ENCODE measurements at regions not wholly inside any gene's neighbourhood (a gene's known extent, or its start where the extent isn't known, plus 50 kb on each side); places are given as distances from the start of the nearest gene placed in this dataset.
A peak's percentile ranks its signal among the peaks of the same experiment; 100 is the strongest.

DNA sequence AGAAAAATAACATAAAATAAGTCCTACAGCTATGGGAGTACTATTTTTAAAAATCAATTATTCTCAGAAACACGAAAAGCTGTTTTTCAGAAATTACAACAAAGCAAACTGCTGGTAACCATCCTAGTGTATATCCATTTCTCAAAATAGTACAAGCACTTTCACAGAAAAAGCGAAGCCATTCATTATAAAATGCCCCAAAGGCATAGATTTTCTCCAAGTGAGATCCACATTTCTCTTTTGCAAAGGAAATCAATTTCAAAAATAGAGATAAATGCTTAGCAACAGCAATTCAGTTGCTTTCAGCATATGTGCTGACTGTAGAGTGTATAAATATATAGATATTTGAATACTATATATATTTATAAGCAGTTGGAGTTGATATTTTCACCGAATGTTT, 1266.3 kb downstream of the SI start:
- CTCF ChIA-PET = no interaction called here
- no peaks in the 10 kb centered on the region for H4K20me1 ChIP-seq (ENCODE audit: insufficient read depth)

DNA sequence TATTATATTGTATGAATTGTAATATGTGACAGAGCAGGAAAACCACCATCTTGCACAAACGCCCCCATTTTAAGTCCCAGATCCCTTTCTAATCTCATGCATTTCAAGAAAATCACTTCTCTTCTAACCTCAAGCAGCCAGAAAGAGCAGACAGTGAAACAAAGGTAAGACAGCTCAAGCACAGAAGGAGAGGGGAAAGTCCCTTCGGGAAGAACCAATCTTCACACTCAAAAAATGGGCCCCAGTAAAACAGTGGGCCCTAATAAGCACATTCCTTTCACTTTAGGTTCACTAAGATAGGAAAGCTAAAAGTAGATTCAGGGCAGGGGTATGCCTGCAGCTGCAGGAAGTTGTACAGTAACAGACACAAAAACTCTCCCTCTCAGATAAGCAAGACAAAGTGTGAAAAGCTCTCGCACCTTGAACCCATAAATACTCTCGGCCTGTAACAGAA, 1268.7 kb downstream of the SI start:
- TF ChIP-seq RFX5 (IDR thresholded peaks at IDR 0.05; ENCODE audit: low read length) (no peak), FOXM1 (IDR thresholded peaks at IDR 0.05; ENCODE audit: low read depth) (no peak), NRF1 (IDR thresholded peaks at IDR 0.05; ENCODE audit: low read depth, low read length) (no peak), EZH2phosphoT487 (IDR thresholded peaks at IDR 0.05; ENCODE audit: borderline replicate concordance, low read depth) (no peak), POLR2AphosphoS5 (IDR thresholded peaks at IDR 0.05; ENCODE audit: low read depth, low read length) (no peak), RAD21 (IDR thresholded peaks at IDR 0.05; ENCODE audit: low read length) (no peak), NFIC (IDR thresholded peaks at IDR 0.05; ENCODE audit: borderline replicate concordance) (no peak), RXRA (IDR thresholded peaks at IDR 0.05; ENCODE audit: borderline replicate concordance, low read depth) (no peak), CHD2 (IDR thresholded peaks at IDR 0.05; ENCODE audit: low read length, partially characterized antibody) (no peak), JUND (IDR thresholded peaks at IDR 0.05) (no peak), YY1 (IDR thresholded peaks at IDR 0.05; ENCODE audit: low read depth) (no peak)
- TF ChIP-seq, protein P1, sequence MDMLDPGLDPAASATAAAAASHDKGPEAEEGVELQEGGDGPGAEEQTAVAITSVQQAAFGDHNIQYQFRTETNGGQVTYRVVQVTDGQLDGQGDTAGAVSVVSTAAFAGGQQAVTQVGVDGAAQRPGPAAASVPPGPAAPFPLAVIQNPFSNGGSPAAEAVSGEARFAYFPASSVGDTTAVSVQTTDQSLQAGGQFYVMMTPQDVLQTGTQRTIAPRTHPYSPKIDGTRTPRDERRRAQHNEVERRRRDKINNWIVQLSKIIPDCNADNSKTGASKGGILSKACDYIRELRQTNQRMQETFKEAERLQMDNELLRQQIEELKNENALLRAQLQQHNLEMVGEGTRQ (IDR thresholded peaks at IDR 0.05; ENCODE audit: borderline replicate concordance, low read depth, low read length) = no peak
- TF ChIP-seq, protein P2, sequence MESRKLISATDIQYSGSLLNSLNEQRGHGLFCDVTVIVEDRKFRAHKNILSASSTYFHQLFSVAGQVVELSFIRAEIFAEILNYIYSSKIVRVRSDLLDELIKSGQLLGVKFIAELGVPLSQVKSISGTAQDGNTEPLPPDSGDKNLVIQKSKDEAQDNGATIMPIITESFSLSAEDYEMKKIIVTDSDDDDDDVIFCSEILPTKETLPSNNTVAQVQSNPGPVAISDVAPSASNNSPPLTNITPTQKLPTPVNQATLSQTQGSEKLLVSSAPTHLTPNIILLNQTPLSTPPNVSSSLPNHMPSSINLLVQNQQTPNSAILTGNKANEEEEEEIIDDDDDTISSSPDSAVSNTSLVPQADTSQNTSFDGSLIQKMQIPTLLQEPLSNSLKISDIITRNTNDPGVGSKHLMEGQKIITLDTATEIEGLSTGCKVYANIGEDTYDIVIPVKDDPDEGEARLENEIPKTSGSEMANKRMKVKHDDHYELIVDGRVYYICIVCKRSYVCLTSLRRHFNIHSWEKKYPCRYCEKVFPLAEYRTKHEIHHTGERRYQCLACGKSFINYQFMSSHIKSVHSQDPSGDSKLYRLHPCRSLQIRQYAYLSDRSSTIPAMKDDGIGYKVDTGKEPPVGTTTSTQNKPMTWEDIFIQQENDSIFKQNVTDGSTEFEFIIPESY (IDR thresholded peaks at IDR 0.05; ENCODE audit: borderline replicate concordance, low read depth) = no peak
- TF ChIP-seq, protein P3, sequence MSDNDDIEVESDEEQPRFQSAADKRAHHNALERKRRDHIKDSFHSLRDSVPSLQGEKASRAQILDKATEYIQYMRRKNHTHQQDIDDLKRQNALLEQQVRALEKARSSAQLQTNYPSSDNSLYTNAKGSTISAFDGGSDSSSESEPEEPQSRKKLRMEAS (IDR thresholded peaks at IDR 0.05; ENCODE audit: low read depth) = no peak
- TF ChIP-seq, protein P4, sequence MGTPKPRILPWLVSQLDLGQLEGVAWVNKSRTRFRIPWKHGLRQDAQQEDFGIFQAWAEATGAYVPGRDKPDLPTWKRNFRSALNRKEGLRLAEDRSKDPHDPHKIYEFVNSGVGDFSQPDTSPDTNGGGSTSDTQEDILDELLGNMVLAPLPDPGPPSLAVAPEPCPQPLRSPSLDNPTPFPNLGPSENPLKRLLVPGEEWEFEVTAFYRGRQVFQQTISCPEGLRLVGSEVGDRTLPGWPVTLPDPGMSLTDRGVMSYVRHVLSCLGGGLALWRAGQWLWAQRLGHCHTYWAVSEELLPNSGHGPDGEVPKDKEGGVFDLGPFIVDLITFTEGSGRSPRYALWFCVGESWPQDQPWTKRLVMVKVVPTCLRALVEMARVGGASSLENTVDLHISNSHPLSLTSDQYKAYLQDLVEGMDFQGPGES (IDR thresholded peaks at IDR 0.05; ENCODE audit: low read depth, low read length) = no peak
- TF ChIP-seq, protein P5, sequence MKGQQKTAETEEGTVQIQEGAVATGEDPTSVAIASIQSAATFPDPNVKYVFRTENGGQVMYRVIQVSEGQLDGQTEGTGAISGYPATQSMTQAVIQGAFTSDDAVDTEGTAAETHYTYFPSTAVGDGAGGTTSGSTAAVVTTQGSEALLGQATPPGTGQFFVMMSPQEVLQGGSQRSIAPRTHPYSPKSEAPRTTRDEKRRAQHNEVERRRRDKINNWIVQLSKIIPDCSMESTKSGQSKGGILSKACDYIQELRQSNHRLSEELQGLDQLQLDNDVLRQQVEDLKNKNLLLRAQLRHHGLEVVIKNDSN (IDR thresholded peaks at IDR 0.05; ENCODE audit: borderline replicate concordance, low read depth) = no peak
- Histone ChIP-seq H3K27me3 (ENCODE audit: insufficient read depth) (no peaks in the 10 kb centered on the region), H3K79me2 (ENCODE audit: insufficient read depth) (no peaks in the 10 kb centered on the region), H3F3A (replicated peaks; ENCODE audit: insufficient read depth) (no peaks in the 10 kb centered on the region), H3K9ac (no peak overlapping the region), H2AFZ (ENCODE audit: low read depth) (no peak overlapping the region), H3K4me3 (ENCODE audit: low read depth in 2 of 2, low read length in 1 of 2) (no peak overlapping the region), H3K4me1 (ENCODE audit: control insufficient read depth in 1 of 2, insufficient read depth in 2 of 2, low read depth in 1 of 2, low read length in 1 of 2) (no peaks in the 10 kb centered on the region), H3K9me3 (peaks cover 3% of the 10 kb centered on the region; the same call in 1 of the 2 replicates), H3K27ac (ENCODE audit: low read depth in 2 of 2, low read length in 1 of 2) (no peak overlapping the region), H3K36me3 (replicated peaks in 1 of 2; ENCODE audit: control insufficient read depth in 1 of 2, insufficient read depth in 2 of 2, low read length in 1 of 2) (no peaks in the 10 kb centered on the region), H3K9me2 (no peaks in the 10 kb centered on the region), H4K20me1 (ENCODE audit: insufficient read depth) (no peaks in the 10 kb centered on the region), H3K4me2 (no peak overlapping the region)
- no peak for DNase-seq
- ChIA-PET POLR2A (no interaction called here), CTCF (no interaction called here)
- 32% methylated on average over 4 of the region's 4 CpGs for WGBS (ENCODE audit: low lambda C conversion rate)

More for the DNA sequence above, 1266.3 kb downstream of the SI start:
- H3K4me1 ChIP-seq (ENCODE audit: control insufficient read depth in 1 of 2, insufficient read depth in 2 of 2, low read depth in 1 of 2, low read length in 1 of 2) = no peaks in the 10 kb centered on the region
- H3F3A ChIP-seq (replicated peaks; ENCODE audit: insufficient read depth) = no peaks in the 10 kb centered on the region
- H3K27me3 ChIP-seq (ENCODE audit: insufficient read depth) = no peaks in the 10 kb centered on the region
- H3K36me3 ChIP-seq (replicated peaks in 1 of 2; ENCODE audit: control insufficient read depth in 1 of 2, insufficient read depth in 2 of 2, low read length in 1 of 2) = no peaks in the 10 kb centered on the region
- H3K9me2 ChIP-seq = no peaks in the 10 kb centered on the region
- POLR2A ChIA-PET = no interaction called here
- H3K4me2 ChIP-seq = no peak overlapping the region
- no peak overlapping the region for H3K9ac ChIP-seq
- H3K79me2 ChIP-seq (ENCODE audit: insufficient read depth) = no peaks in the 10 kb centered on the region
- DNase-seq = no peak
- 10% methylated on average over 3 of the region's 3 CpGs for WGBS (ENCODE audit: low lambda C conversion rate)
- H3K27ac ChIP-seq (ENCODE audit: low read depth in 2 of 2, low read length in 1 of 2) = no peak overlapping the region
- no peak for TF ChIP-seq YY1 (IDR thresholded peaks at IDR 0.05; ENCODE audit: low read depth)
- peak; percentile 28; the same call in 1 of the 2 replicates for TF ChIP-seq GATA2 (CRISPR knock-in tag; IDR thresholded peaks at IDR 0.05)
- no peak for TF ChIP-seq NRF1 (IDR thresholded peaks at IDR 0.05; ENCODE audit: low read depth, low read length)
- no peak overlapping the region for H2AFZ ChIP-seq (ENCODE audit: low read depth)
- no peak overlapping the region for H3K4me3 ChIP-seq (ENCODE audit: low read depth in 2 of 2, low read length in 1 of 2)
- peaks cover 3% of the 10 kb centered on the region; the same call in 1 of the 2 replicates for H3K9me3 ChIP-seq

Measured in SK-N-SH (cell line).